CD4-positive, alpha-beta T cell treated with Interleukin-4 for 4 hours (primary cell): ENCODE measurements at regions not wholly inside any gene's neighbourhood (a gene's known extent, or its start where the extent isn't known, plus 50 kb on each side); places are given as distances from the start of the nearest gene placed in this dataset.
"Not testable (repeated sequence)": the region's sequence is repeated elsewhere in the genome, so short reads cannot be mapped to it uniquely, and the experiment has no call there.

Experiments used
- DNase-seq: peaks from one replicate; pipeline ENCODE4 v3.0.0-alpha.2; 2020

- no peak for DNase-seq
Measured at GRCh38 chr2:147172493-147173188, 672.2 kb upstream of the ACVR2A start.

GRCh38 chr2:147171941-147172340 is 672.9 kb upstream of the ACVR2A start:
- no peak for DNase-seq

GRCh38 chr2:147170932-147171331 is 673.9 kb upstream of the ACVR2A start:
- DNase-seq: no peak

DNA sequence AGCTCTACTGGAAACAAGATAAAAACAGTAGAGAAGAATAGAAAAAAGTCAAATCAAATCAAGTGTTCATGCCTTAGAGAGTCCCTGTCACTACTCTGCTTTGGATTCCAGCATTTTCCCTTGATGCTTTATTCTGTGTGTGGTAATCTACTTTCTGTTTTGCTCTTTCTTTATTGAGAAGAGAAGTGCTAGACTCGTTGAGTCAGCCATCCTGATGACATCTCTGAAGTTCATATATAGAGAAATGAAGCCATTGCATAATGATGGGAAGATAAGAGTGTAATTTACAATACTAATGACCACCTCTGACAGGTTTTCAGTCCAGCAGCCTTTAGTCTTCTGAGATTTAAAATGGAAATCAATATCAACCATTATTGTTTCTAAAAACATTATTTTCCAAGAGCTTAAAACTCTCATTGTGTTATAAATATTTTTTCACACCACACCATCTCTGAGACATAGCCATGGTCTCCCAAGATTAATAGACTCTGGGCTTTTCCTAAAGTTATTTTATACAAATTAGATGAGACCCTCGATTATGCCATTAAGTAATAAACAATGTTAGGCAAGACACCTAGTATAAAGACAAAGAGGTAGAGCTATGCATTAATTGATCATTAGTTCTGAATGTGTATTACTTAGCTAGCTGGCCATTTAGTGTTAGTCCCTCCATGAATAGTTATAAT is 679.0 kb upstream of the ACVR2A start:
- no peak for DNase-seq

DNA sequence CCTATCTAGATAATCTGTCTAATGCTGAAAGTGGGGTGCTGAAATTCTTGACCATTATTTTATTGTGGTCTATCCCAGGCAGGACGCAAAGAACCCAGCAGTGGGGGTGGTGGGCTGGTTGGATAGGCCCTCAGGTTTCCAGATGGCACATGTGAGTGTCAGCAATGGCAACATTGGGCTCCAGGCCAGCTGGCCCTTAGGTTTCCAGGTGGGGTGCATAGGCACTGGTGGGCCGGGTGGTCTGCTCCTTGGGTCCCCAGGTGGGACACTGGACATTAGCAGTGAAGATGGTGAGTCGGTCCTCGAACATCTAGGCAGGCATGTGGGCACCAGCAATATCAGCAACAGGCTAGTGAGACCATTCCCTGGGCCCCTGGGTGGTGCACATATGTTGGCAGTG is 680.3 kb upstream of the ACVR2A start:
- no peak for DNase-seq

GRCh38 chr2:147161746-147162145 is 683.1 kb upstream of the ACVR2A start:
- DNase-seq: no peak

DNA sequence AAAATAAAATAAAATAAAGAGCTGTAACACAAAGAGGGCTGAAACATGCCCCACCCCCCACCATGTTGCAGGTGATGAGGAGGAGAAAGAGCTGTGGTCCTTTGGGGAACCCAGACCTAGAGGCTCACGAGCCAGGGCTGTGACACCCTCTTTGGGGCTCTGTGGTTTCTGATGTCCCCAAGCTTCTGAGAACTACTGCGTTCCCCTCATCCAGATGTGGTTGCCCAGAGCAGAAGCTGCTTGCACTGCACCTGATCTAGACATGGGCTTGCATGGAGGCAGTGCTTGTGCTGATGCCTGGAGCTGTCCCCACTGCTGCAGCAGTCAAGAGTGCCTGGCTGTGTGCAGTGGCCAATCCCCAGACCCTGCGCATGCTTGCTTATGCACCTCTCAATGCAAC is 687.9 kb upstream of the ACVR2A start:
- no peak for DNase-seq

- DNase-seq: no peak
Measured at GRCh38 chr2:147150241-147150635, 694.6 kb upstream of the ACVR2A start.

DNA sequence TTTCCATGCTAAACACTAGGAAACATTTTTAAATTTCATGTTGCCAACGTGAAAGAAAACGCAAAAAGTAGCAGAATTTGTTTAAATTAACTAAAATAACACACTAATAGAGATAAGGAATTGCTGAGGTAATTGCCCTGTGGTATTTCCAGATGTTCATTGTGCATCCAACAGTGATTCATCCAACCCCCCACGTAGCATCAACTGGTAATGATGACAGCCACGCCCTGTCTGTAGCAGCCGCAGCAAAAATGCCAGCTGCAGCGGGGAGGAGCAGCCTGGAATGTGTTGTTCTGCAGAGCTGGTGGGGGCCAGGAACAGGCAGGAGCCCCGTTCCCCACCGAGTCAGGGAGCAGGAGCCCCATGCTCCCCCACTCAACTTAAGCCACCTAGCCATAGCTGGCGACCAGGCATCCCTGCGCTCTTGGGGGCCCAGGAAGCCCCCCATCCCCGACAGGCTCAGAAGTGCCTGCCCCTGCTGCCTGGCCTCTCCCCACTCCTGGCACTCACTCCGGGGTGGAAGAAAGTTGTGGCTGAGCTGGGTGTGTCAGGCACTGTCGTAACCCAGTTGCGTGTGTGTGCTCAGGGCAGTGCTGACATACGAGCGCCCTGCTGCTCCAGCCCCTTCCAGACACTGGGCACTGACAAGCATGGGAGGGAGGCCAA is 695.1 kb upstream of the ACVR2A start:
- no peak for DNase-seq

GRCh38 chr2:147147802-147148201 is 697.0 kb upstream of the ACVR2A start:
- no peak for DNase-seq

- DNase-seq: no peak
Measured at GRCh38 chr2:147141930-147142329, 702.9 kb upstream of the ACVR2A start.

DNA sequence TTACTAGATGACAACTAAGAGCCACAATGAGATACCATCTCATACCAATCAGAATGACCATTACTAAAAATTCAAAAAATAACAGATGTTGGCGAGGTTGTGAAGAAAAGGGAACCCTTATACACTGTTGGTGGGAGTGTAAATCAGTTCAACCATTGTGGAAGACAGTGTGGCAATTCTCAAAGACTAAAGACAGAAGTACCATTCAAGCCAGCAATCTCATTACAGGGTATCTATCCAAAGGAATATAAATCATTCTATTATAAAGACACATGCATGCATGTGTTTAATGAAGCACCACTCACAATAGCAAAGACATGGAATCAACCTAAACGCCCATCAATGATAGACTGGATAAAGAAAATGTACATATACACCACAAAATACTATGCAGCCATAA is 705.1 kb upstream of the ACVR2A start:
- DNase-seq: not testable (repeated sequence)

GRCh38 chr2:147137711-147138110 is 707.1 kb upstream of the ACVR2A start:
- no peak for DNase-seq

DNA sequence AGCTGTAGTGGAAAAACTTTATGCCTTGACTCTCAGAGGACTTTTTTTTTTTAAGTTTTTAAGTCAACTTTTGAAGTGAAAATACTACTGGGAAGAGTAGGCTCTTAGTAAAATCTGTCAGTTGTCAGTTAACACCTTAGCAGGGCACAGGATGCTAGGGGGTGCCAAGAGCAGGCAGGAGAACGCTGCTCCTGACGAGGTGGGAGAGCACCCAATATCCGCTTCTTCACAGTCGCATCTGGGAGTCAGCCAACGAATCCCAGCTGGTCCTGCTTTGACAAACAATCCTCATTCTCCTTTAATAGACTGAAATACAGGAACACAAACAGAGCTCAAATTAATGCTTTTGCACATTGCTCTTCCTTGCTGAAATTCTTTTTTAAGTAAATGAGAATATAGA is 709.5 kb upstream of the ACVR2A start:
- no peak for DNase-seq

DNA sequence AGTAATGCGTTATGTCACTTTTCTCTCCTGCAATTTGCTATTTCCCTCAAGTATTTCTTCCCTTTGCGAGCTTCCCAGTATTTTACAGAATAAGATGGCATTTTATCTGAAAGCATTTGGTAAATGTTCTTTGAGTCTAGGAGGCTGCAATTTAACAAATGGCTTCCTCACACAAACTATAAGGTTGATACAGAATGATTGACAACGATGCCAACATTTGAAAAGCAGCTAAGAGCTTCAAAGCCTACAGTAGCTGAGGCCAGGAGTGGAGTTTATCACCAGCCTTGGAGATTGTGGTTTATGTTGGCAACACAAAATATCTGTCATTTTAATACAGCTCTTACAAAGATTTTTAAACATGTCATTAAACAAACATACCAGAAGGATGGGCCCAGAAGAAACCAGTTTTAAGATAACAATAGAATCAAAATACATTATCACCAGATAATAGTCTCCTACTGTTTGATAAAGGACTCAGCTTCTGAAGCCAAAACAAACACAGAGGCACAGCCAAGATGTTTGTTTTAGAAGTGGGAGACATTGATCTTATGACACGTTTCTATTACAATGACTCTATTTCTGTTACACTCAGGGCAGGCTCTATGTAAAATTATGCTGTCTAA is 711.4 kb upstream of the ACVR2A start:
- no peak for DNase-seq

GRCh38 chr2:147125145-147125544 is 719.7 kb upstream of the ACVR2A start:
- DNase-seq: no peak

- DNase-seq: no peak
Measured at GRCh38 chr2:147122944-147123343, 721.9 kb upstream of the ACVR2A start.

DNA sequence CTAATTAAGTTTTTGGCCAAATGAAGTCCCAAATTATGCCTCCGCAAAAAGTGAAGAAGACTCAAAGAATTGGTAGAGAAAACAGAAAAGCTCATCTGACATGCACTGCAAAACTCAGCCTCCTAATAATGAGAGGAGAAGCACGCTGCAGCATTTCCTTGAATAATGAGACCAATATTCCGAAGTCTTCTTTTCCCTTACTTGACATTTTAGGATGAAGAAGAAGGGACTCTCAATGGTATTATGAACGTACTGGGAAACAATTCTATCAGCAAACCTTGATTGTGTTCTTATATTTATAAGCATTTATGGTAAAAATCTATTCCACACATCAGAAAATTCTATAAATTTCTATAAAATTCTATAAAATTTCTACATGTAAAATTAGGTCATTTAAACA is 733.9 kb upstream of the ACVR2A start:
- DNase-seq: no peak

DNA sequence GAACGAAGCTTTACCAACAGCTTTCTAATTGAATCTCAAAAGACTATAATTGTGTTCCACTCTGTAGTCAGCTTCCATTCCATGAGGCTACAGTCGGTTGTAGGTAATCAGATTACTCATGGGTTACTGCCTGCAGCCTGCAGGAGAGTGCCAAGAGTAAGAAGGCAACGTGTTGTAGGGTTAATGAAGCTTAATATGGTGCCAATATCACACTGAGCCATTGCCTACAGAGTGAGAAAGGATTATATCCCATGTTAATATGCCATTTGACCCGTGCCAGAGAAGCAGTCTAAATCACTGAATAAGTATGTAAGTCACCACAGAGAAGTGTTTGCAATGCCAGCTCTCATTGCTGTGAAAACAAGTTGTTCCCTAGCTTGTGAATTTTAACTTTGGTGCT is 734.5 kb upstream of the ACVR2A start:
- no peak for DNase-seq

GRCh38 chr2:147109291-147109690 is 735.5 kb upstream of the ACVR2A start:
- DNase-seq: no peak

- DNase-seq: no peak
Measured at GRCh38 chr2:147108548-147108947, 736.3 kb upstream of the ACVR2A start.

- no peak for DNase-seq
Measured at GRCh38 chr2:147101941-147102790, 742.7 kb upstream of the ACVR2A start.
